Aorta (tissue), 5 donors: ENCODE measurements at regions not wholly inside any gene's neighbourhood (a gene's known extent, or its start where the extent isn't known, plus 50 kb on each side); places are given as distances from the start of the nearest gene placed in this dataset.
"Not testable (repeated sequence)": the region's sequence is repeated elsewhere in the genome, so short reads cannot be mapped to it uniquely, and the experiment has no call there.

Experiments
- ATAC-seq: fragments of 200-7000 bp; cut with Tn5 transposase; one replicate; pipeline ENCODE4 v1.9.1; 2022; ENCODE audit warnings: moderate library complexity; ENCODE audit not compliant: low FRiP score
- DNase-seq, 2 donors: peaks; one replicate each; pipeline ENCODE4 v3.0.0-alpha.2; 2020
- H3K27ac ChIP-seq, 2 donors: one replicate each; pipeline ENCODE4 v1.5.1; 2013; ENCODE audit warnings: low read length in 2 of 2, mild to moderate bottlenecking in 2 of 2, moderate library complexity in 2 of 2, control low read depth in 1 of 2, inconsistent platforms in 1 of 2, low read depth in 1 of 2
- H3K27me3 ChIP-seq, 2 donors: one replicate each; pipeline ENCODE4 v1.6.1; 2013; ENCODE audit warnings: control low read depth in 1 of 2, low read length in 1 of 2, mild to moderate bottlenecking in 1 of 2, moderate library complexity in 1 of 2; ENCODE audit not compliant: insufficient read depth in 2 of 2, control insufficient read depth in 1 of 2
- H3K36me3 ChIP-seq, 2 donors: one replicate each; pipeline ENCODE4 v1.6.1; 2013; ENCODE audit warnings: control low read depth in 1 of 2, low read length in 1 of 2, mild to moderate bottlenecking in 1 of 2; ENCODE audit not compliant: insufficient read depth in 2 of 2, control insufficient read depth in 1 of 2
- H3K4me1 ChIP-seq, 2 donors: one replicate each; pipeline ENCODE4 v1.6.1; 2013; ENCODE audit warnings: low read length in 2 of 2, control low read depth in 1 of 2, mild to moderate bottlenecking in 1 of 2, moderate library complexity in 1 of 2; ENCODE audit not compliant: insufficient read depth in 2 of 2, control insufficient read depth in 1 of 2
- H3K4me3 ChIP-seq, 2 donors: one replicate each; pipeline ENCODE4 v1.5.1; 2013; ENCODE audit warnings: low read length in 2 of 2, control low read depth in 1 of 2, mild to moderate bottlenecking in 1 of 2
- H3K9me3 ChIP-seq: one replicate; pipeline ENCODE4 v1.6.1; 2013; ENCODE audit warnings: mild to moderate bottlenecking, low read length; ENCODE audit not compliant: control insufficient read depth
- WGBS, 2 donors: extraction: QIAGEN DNeasy Blood & Tissue Kit; methylation state at CpG; one replicate each; pipeline ENCODE4 v1.1.7; 2013; 5-methylcytosine and 5-hydroxymethylcytosine counted together
- intact Hi-C, 2 donors: fragments of 100-400 bp; cut with DNase I; formaldehyde crosslinking; loops; one replicate each; pipeline versions ENCODE4 v1.14.2 to v1.15.0; 2022
- donor health status: healthy with polysubstance abuse.
- donor health status: Bipolar disorder and iron deficiency.
- donor health status: DM: no; HTN: no; CAD: no.
- donor health status: DM: no; HTN: no; CAD: no.
- donor health status: DM: yes; HTN: yes; CAD: no.

- ATAC-seq, intact Hi-C loops, H3K9me3 ChIP-seq, H3K4me1 ChIP-seq, DNase-seq, H3K36me3 ChIP-seq, H3K4me3 ChIP-seq, H3K27me3 ChIP-seq: not testable (repeated sequence)
- H3K27ac ChIP-seq: peak overlapping the region in 1 of 2 donors; percentile 14
- WGBS, 2 donors: 74% methylated on average over 9 of the region's 9 CpGs
Observed at GRCh38 chr11:90422787-90423186, 199.9 kb upstream of the CHORDC1 start.

- 51 to 70% methylated on average over 2 of the region's 2 CpGs for WGBS, 2 donors
- no peaks in the 10 kb centered on the region for H3K27me3 ChIP-seq
- H3K9me3 ChIP-seq: no peaks in the 10 kb centered on the region
- intact Hi-C loops: no loop called here
- H3K36me3 ChIP-seq: no peaks in the 10 kb centered on the region
- ATAC-seq: no peak
- no peak overlapping the region for H3K27ac ChIP-seq
- no peaks in the 10 kb centered on the region for H3K4me1 ChIP-seq
- no peak for DNase-seq
- H3K4me3 ChIP-seq: no peak overlapping the region
Observed at GRCh38 chr11:90414221-90414620, 191.4 kb upstream of the CHORDC1 start.

GRCh38 chr11:90407350-90407749, 184.5 kb upstream of the CHORDC1 start:
- ATAC-seq: no peak
- intact Hi-C loops: no loop called here
- no peak for DNase-seq
- no peaks in the 10 kb centered on the region for H3K9me3 ChIP-seq
- no peak overlapping the region for H3K27ac ChIP-seq
- no peaks in the 10 kb centered on the region for H3K4me1 ChIP-seq
- no peaks in the 10 kb centered on the region for H3K36me3 ChIP-seq
- no peaks in the 10 kb centered on the region for H3K27me3 ChIP-seq
- H3K4me3 ChIP-seq: no peak overlapping the region

- no peak overlapping the region for H3K4me3 ChIP-seq
- intact Hi-C loops: no loop called here
- no peaks in the 10 kb centered on the region for H3K27me3 ChIP-seq
- WGBS, 2 donors: 85 to 92% methylated on average over 1 of the region's 1 CpG
- H3K4me1 ChIP-seq: no peaks in the 10 kb centered on the region
- H3K36me3 ChIP-seq: no peaks in the 10 kb centered on the region
- ATAC-seq: no peak
- H3K9me3 ChIP-seq: no peaks in the 10 kb centered on the region
- DNase-seq: no peak
- H3K27ac ChIP-seq: no peak overlapping the region
Observed at GRCh38 chr11:90392692-90393091, 169.8 kb upstream of the CHORDC1 start.

DNA sequence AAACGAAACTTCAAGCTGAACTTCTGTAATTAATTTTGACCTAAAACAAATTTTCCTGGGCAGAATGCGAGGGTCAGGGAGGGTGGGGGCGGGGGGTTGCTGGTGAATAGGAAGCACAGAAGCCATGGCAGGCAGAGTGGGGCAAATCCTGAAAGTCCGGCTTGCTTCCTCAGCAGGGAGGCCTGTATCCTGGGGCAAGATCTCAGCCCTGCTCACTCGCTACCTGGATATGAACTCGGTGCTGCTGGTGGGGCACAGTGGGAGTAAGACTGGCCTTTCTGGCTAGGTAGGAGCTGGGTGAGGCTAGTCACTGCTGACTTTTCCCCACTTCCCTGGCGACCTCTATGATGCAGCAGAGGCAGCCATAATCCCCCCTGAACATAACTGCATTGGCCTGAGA, 168.9 kb upstream of the CHORDC1 start:
- ATAC-seq (no peak), DNase-seq (no peak)
- H3K27ac ChIP-seq: no peak overlapping the region
- intact Hi-C loops: no loop called here
- H3K4me3 ChIP-seq: no peak overlapping the region
- H3K9me3 ChIP-seq: no peaks in the 10 kb centered on the region
- no peaks in the 10 kb centered on the region for H3K4me1 ChIP-seq
- no peaks in the 10 kb centered on the region for H3K27me3 ChIP-seq
- 77 to 84% methylated on average over 7 of the region's 7 CpGs for WGBS, 2 donors
- no peaks in the 10 kb centered on the region for H3K36me3 ChIP-seq

DNA sequence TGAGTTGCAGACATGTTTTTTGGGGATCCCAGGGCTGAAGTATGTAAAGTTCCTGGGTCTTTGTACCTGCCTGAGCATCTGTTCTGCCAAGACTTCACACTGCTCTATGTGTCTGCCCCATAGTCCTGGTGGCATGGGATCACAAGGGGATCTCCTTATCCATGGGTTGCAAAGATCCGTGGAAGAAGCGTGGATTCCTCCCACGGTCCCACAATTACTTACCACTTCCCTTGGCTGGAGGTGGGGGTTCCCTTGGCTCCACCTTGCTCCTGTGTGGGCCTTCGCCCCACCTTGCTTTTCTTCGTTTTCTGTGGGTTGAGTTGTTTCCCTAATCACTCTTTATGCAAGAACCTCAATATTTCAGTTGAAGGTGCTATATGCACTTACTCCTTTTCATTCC, 157.4 kb upstream of the CHORDC1 start:
- WGBS, 2 donors: 85 to 94% methylated on average over 5 of the region's 5 CpGs

DNA sequence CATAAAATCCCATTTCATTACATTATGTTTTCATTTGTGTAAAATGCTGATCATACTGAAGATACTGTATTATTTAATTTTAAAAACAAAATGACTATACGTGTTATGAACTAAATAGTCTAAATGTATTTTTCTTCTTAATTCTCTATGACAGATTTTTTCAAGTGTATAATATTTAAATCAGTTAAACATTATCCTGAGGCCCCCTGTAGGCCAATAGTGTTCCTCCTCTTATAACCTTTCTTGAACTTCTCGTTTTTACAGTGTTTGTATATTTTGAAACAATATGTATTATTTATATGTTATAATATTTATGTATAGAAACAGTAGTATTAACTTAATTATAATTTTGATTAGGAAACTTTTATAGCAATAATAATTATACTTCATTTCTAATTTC, 151.1 kb upstream of the CHORDC1 start:
- H3K9me3 ChIP-seq: no peaks in the 10 kb centered on the region
- 68 to 70% methylated on average over 2 of the region's 2 CpGs for WGBS, 2 donors
- no peaks in the 10 kb centered on the region for H3K4me1 ChIP-seq
- ATAC-seq (no peak), DNase-seq (no peak)
- no peaks in the 10 kb centered on the region for H3K36me3 ChIP-seq
- no peak overlapping the region for H3K27ac ChIP-seq
- H3K27me3 ChIP-seq: no peaks in the 10 kb centered on the region
- no peak overlapping the region for H3K4me3 ChIP-seq
- intact Hi-C loops: no loop called here

More for the DNA sequence above, 157.4 kb upstream of the CHORDC1 start:
- no peaks in the 10 kb centered on the region for H3K9me3 ChIP-seq
- H3K36me3 ChIP-seq: no peaks in the 10 kb centered on the region
- no peaks in the 10 kb centered on the region for H3K27me3 ChIP-seq
- H3K27ac ChIP-seq: no peak overlapping the region
- no peak for ATAC-seq
- intact Hi-C loops: no loop called here
- no peak for DNase-seq
- H3K4me3 ChIP-seq: no peak overlapping the region
- H3K4me1 ChIP-seq: no peaks in the 10 kb centered on the region

GRCh38 chr11:90364527-90364926, 141.7 kb upstream of the CHORDC1 start:
- Histone ChIP-seq H3K9me3 (no peaks in the 10 kb centered on the region), H3K36me3 (no peaks in the 10 kb centered on the region), H3K27me3 (no peaks in the 10 kb centered on the region), H3K27ac (no peak overlapping the region), H3K4me3 (no peak overlapping the region), H3K4me1 (no peaks in the 10 kb centered on the region)
- DNase-seq (no peak), ATAC-seq (no peak)
- intact Hi-C loops: no loop called here
- 83 to 85% methylated on average over 2 of the region's 2 CpGs for WGBS, 2 donors

- Histone ChIP-seq H3K27ac (no peak overlapping the region), H3K4me3 (no peak overlapping the region), H3K36me3 (no peaks in the 10 kb centered on the region), H3K9me3 (no peaks in the 10 kb centered on the region), H3K27me3 (no peaks in the 10 kb centered on the region), H3K4me1 (no peaks in the 10 kb centered on the region)
- intact Hi-C loops: no loop called here
- WGBS, 2 donors: 76 to 81% methylated on average over 1 of the region's 1 CpG
- ATAC-seq (no peak), DNase-seq (no peak)
Observed at GRCh38 chr11:90363739-90364138, 140.9 kb upstream of the CHORDC1 start.
